C4-2B (cell line): ENCODE measurements at regions not wholly inside any gene's neighbourhood (a gene's known extent, or its start where the extent isn't known, plus 50 kb on each side); places are given as distances from the start of the nearest gene placed in this dataset.
"Not testable (repeated sequence)": the region's sequence is repeated elsewhere in the genome, so short reads cannot be mapped to it uniquely, and the experiment has no call there.

ENCODE experiments used
- H3K27ac ChIP-seq: fragments of 450-650 bp; 2 replicates; pipeline ENCODE4 v1.5.1; 2017
- CTCF ChIP-seq: fragments of 450-650 bp; conservative IDR thresholded peaks from 2 replicates; pipeline ENCODE4 v1.5.1; 2017; ENCODE audit warnings: mild to moderate bottlenecking
- ZFX ChIP-seq: fragments of 450-650 bp; IDR thresholded peaks from 2 replicates; pipeline ENCODE4 v1.6.1; 2017

DNA sequence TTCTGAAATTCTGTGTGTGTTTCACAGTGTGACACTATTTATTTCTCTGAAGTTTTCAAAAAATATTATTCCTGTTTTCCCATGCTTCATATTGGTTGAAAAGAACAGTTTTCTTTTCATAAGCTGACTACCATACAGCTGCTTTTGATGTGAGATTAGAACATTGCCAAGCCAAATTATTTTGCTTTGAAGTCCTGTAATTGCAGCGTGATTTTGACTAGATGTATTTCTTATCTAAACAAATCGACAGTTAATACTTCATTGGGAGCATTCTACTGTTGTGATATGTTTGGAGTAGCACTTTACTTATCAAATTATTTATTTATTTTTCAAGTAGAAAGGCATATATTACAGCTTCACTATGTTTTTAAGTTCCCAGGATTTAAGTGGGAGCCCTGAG lies 132.0 kb downstream of the DACT1 start:
- H3K27ac ChIP-seq = no peak overlapping the region
- no peak for TF ChIP-seq CTCF
- no peak for TF ChIP-seq ZFX

GRCh38 chr14:58770491-58770982 lies 132.8 kb downstream of the DACT1 start:
- H3K27ac ChIP-seq = no peak overlapping the region
- TF ChIP-seq CTCF (no peak), ZFX (no peak)

DNA sequence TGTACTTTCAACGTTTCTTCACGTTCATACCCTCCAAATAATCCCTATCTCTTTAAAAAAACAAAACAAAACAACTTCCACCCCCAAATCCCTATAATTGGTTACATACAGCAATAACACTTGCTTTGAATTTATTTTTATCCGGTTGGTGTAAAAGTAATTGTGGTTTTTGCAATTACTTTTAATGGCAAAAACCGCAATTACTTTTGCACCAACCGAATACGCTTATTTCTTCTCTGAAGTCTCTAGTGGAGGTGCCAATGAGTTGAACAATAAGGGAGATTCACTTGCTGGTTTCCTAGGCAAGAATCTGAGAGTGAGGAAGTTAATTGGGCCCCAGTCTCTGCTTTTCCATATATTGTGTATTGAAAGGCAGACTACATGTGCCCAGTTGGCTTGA lies 133.3 kb downstream of the DACT1 start:
- no peak for TF ChIP-seq ZFX
- TF ChIP-seq CTCF = no peak
- no peak overlapping the region for H3K27ac ChIP-seq

DNA sequence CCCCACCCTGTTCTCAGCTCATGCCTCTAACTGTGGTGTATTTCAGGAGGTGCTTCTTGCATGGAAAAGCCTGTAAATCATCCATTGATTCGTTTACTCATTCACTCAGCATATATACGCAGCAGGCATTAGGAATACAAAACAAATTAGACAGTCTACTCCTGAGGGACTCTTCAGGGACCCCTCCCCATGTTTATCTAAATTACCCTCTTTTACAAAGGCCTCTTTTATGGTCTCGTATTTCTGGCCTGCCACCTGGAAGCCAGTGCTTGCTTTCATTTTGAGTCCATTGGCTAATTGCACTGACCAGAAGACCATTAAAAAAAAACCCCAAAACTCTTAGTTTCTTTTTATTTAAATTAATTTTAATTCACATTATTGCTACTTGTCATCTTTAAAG lies 134.4 kb downstream of the DACT1 start:
- H3K27ac ChIP-seq = no peak overlapping the region
- TF ChIP-seq CTCF = no peak
- TF ChIP-seq ZFX = no peak

GRCh38 chr14:58772794-58773620 lies 135.2 kb downstream of the DACT1 start:
- TF ChIP-seq ZFX (no peak), CTCF (no peak)

GRCh38 chr14:58774531-58774930 lies 136.8 kb downstream of the DACT1 start:
- H3K27ac ChIP-seq = no peak overlapping the region
- no peak for TF ChIP-seq CTCF
- TF ChIP-seq ZFX = no peak

More at GRCh38 chr14:58772794-58773620, 135.2 kb downstream of the DACT1 start:
- no peak overlapping the region for H3K27ac ChIP-seq

GRCh38 chr14:58775130-58775529 lies 137.4 kb downstream of the DACT1 start:
- not testable (repeated sequence) for H3K27ac ChIP-seq

GRCh38 chr14:58776516-58776915 lies 138.8 kb downstream of the DACT1 start:
- TF ChIP-seq CTCF (no peak), ZFX (no peak)

More at GRCh38 chr14:58776516-58776915, 138.8 kb downstream of the DACT1 start:
- H3K27ac ChIP-seq = no peak overlapping the region
